Fibroblast of skin of right quadriceps (primary cell): ENCODE measurements at regions not wholly inside any gene's neighbourhood (a gene's known extent, or its start where the extent isn't known, plus 50 kb on each side); places are given as distances from the start of the nearest gene placed in this dataset.
"Not testable (repeated sequence)": the region's sequence is repeated elsewhere in the genome, so short reads cannot be mapped to it uniquely, and the experiment has no call there.

ENCODE experiments used
- DNase-seq: peaks from one replicate; pipeline ENCODE4 v3.0.0-alpha.2; 2013

GRCh38 chr1:245102149-245102548, 52.6 kb upstream of the KIF26B start:
- not testable (repeated sequence) for DNase-seq

DNA sequence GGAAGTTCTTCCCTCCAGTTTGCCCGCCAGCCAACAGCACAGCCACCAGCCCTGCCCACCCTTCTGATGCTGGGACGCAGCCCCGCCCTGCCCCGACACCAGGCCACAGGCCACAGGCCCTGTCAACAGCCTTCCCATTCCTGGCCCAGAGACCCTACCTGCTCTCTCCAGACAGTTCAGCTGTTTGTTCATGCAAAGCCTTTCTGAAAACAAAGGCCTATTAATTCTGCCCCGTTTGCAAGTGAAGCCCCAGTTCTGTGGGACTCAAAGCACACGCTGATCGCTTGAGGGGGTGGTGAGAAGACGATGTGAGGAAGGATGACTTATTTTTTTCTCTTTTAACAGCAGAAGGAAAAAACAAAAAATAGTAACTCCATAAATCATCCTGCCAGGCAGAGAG, 55.4 kb upstream of the KIF26B start:
- no peak for DNase-seq

DNA sequence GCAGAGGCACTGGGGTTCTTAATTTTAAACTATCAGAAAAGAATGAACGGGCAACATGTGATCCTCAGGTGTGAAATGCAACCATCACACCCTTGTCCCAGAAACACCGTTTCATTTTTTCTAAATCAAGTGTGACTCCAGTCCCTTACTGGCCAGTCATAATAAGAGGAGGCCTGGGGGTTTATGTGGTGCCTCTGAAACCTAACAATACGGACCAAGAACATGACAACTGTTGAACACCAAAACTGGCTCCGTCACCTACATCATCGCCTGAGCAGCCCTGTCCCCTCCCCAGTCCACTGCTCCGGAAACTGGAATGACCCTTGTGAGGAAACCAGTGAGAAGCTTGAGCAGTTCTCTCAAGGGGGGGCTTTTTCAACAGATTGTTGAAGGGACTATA, 55.9 kb upstream of the KIF26B start:
- no peak for DNase-seq

GRCh38 chr1:245096311-245097066, 58.3 kb upstream of the KIF26B start:
- no peak for DNase-seq

DNA sequence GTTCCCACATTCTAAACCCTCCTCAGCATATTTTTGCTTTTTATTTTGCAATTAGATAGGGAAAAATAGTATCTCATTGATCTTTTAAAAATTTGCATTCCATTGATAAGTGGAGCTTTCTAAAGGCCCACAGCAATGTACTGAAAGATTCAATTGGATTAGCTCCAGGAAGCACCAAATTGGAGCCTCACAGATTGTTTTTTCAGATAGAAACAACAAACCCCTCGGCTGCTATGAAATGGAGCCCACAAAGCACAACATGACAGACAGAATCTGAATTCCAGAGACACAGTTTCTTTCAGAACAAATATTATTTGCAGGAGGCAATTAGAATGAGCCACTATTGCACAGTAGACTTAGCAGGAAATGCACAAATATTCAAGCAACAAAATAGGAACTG, 58.9 kb upstream of the KIF26B start:
- DNase-seq: no peak

DNA sequence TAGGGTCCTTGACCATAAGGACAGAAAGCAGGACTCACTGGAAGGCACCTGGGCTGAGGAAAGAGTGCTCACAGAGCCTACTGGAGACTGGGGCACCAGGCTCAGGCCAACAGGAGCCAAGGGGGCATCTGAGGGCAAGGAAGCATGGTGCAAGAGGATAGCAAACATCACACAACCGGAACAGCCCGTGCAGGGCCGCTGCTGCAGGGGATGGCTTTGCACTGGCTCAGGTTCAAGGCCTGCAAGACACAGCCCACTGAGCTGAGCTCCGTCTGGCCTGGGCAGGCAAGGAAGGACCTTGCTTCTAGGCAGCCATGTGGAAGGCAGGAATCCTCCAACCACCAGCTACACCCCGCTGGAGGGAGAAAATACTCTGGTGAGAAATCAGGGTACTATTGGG, 59.8 kb upstream of the KIF26B start:
- no peak for DNase-seq

- no peak for DNase-seq
These were observed 60.7 kb upstream of the KIF26B start for GRCh38 chr1:245094092-245094491.

DNA sequence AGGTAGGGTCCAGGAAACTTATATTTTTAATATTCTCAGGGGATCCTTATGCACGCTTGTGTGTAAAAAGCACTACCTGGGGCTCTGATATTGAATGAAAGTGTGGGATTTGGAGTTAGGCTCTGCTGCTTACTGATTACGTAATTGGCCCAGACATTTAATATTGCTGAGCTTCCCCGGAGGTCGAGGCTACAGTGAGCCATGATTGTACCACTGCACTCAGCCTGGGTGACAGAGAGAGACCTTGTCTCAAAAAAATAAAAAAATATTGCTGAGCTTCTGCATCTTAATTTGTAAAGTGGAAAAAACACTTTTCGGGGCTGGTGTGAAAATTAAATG, 62.2 kb upstream of the KIF26B start:
- DNase-seq: no peak

DNA sequence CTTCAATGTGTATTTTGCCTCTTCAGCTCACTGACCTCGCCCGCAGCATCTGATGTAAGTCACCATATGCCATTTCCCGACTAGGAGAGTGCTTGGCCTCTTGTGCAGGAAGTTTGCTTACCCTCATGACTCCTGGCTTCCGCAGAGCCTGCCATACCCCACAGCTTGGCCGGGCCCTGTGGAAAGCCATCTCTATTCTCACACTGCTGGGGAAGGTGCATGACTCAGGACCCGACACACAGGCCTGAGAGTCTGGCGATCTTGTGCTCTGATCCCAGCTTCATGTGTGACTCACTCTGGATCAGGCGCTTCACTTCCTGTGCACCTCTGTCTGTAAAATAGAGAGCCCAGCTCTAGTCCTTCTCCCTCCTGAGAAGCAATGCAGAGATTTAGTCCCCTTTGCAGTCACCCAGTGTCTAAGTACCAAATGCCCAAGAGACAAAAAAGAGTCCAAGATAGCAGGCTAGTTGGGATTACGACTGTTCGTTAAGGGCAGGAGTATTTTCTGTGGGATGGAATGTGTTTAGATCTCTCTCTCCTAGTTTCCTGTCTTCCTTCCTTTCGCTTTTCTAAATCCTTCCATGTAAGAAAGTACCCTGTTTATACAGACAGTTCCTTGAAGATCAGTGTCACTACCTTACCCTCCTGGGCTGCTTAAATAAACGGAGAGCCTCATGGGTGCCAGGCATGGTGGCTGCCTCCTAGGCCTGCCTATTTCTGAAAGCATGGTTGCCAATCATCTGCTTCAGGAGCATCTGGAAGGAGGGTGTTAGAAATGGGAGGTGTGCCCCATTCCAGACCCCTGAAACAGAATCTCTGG, 62.8 kb upstream of the KIF26B start:
- DNase-seq: peak; percentile 95

- peak; percentile 17 for DNase-seq
These were observed 63.6 kb upstream of the KIF26B start for GRCh38 chr1:245091171-245091621.

- DNase-seq: no peak
These were observed 64.2 kb upstream of the KIF26B start for GRCh38 chr1:245090491-245091090.

DNA sequence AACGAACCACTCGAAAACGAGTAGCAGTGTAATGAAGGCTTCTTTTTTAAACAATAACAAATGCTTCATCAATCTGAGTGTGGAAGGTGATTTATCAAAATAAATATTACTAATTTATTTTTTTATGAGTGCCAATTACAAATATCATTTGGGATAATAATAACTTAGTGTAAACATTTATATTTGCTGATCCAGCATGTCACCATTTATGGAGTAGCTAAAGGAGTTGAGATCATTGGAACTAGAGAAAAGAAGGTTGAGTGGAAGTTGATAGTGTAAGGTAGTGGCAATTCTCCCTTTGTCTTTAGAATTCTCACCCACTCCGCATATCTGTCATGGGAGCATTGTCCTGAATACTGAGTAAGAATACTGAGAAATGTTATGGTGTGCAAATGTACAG, 67.1 kb upstream of the KIF26B start:
- DNase-seq: no peak

DNA sequence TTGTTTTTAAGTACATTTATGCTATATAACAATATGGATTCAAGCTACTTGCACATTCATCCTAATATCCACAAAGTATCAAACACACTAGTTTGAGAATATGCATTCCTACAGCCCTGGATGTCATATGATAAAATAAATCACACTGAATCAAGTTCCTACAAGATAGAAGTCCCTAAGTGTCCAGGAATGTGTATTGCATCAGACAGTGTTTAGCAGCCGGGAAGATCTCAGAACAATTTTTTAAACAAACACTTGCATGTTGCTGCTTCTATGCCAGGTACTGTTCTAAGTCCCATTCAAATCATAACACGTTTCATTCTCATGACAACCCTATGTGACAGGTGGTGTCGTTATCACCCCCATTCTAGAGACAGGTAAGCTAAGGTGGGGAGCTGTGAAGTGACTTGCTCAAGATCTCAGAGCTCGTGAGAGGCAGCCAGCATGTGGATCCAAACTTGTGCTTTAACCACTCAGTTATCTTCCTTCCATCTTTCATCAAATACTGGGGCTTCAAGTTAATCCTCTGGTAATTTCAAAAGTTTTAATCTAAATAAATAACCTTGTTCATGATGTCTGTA, 68.3 kb upstream of the KIF26B start:
- peak; percentile 69 for DNase-seq

GRCh38 chr1:245085508-245086095, 69.2 kb upstream of the KIF26B start:
- DNase-seq: peak; percentile 95

- DNase-seq: peak; percentile 11
These were observed 70.2 kb upstream of the KIF26B start for GRCh38 chr1:245084551-245084950.

DNA sequence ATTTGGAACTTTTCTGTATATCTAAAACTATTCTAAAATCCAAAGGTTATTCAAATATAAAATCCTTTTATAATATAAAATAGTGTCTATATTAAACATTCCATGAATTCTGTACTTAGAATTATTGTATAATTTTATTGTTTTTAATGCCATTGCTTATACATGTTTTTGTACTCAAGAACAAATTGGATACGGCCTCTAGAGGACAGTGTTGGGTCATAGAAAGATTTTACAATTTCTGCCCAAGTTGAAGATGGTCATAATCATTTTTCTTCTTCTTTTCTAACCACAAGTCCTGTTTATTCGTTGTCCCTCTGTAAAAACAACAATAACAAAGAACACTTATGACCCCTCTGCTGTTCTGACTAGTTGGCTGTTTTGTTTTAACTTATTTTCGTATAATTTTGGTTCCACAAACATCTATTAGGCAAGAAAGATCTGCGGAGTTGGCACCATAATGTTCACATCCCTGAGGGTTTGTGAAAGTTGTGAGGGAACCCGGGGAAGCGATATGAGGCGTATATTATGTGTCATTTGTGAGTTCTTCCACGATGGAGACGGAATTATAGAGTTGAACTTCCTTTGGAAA, 75.7 kb upstream of the KIF26B start:
- DNase-seq: peak; percentile 59

- DNase-seq: no peak
These were observed 79.9 kb upstream of the KIF26B start for GRCh38 chr1:245074898-245075297.

DNA sequence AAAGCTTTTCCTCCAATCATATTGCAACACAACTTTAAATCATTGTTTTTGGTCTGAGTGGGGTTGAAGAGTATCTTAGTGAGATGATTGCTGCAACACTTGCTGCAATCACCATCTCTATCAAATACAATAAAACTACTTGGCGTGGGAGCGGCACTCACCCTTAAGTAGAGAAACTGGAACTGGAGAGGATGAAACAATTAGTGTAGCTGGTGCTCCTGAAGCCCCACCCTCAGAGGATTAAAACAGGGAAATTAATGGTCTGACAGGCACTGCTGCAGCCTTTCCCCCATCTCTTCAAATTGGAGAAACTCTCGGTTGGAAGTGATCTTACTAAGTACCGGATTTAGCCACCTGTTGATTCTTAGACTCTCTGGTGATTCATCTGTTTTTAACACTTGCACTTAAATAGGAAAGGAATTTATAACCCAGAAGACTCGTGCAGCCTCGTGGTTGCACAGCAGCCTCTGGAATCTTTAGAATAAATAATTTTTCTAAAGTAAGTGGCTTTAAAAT, 80.5 kb upstream of the KIF26B start:
- DNase-seq: peak; percentile 28

DNA sequence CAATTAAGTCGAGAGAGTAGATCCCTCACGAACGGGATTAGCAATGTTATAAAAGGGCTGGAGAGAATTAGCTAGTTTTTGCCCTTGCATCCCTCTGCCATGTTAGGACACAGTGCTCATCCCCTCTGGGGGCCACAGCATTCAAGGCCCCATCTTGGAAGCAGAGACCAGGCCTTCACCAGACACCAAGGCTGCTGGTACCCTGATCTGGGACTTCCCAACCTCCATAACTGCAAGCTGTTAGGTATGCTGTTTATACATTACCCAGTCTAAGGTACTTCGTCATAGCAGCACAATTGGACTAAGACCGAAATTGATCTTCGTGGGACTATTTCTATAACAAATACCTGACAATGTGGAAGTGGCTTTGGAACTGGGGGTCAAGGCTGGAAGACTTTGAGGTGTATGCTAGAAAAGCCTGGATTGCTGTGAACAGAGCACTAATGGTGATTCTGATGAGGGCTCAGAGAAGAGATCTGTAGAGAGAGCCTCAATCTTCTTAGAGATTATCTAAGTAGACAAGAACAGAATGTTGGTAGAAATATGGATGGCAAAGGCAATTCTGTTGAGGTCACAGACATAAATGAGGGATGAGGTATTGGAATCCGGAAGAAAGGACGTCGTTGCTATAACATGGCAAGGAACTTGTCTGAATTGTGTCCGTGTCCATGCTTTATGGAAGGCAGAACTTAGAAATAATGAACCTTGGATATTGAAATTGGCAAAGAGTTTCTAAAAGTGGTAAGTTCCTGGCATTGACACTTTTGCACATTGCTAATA, 83.8 kb upstream of the KIF26B start:
- no peak for DNase-seq

GRCh38 chr1:245067257-245067656, 87.5 kb upstream of the KIF26B start:
- peak; percentile 65 for DNase-seq

DNA sequence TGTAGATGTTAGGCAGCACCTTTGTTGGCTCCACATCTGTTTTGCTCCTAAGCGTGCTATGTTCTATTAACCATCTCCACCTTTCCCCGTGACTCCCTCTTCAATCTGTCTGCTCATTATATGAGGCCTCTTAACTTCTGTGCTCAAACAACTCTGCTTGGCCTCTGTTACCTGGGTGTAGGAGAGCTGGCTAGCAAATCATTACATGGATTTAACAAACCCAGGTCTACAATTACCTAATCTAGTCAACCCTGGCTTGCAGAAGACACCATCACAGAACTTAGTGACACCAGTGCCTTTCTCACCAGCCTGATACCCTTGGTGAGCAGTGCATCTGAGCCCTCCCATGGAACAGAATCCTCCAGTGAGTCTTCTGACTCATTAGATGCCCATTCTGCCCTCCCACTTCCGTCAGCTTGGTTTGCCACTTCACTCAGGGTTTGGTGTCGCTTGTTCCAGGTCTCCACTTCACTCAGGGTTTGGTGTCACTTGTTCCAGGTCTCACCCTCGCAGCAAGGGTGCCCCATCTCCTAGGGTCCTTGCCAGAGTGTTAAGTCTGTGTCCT, 92.0 kb upstream of the KIF26B start:
- DNase-seq: no peak
